CD14-positive monocyte (primary cell): ENCODE measurements at regions not wholly inside any gene's neighbourhood (a gene's known extent, or its start where the extent isn't known, plus 50 kb on each side); places are given as distances from the start of the nearest gene placed in this dataset.

Experiments used
- DNase-seq, 3 donors: peaks; one replicate each; pipeline ENCODE4 v3.0.0-alpha.2; 2011 to 2022
- H2AFZ ChIP-seq: 2 replicates; pipeline ENCODE4 v1.6.0; 2012; ENCODE audit warnings: mild to moderate bottlenecking, low read depth, low read length, inconsistent platforms; ENCODE audit not compliant: insufficient read depth, poor library complexity, severe bottlenecking
- H3K27ac ChIP-seq, 2 donors: 1 replicate in 1 of 2; 2 replicates in 1 of 2; pipeline ENCODE4 v1.5.1; 2012 to 2013; ENCODE audit warnings: low read length in 2 of 2, control low read depth in 1 of 2, inconsistent platforms in 1 of 2, low read depth in 1 of 2, mild to moderate bottlenecking in 1 of 2
- H3K27me3 ChIP-seq, 2 donors: one replicate each; pipeline versions ENCODE4 v1.6.0 to v1.6.1; 2011 to 2013; ENCODE audit warnings: low read length in 2 of 2; ENCODE audit not compliant: control insufficient read depth in 2 of 2, insufficient read depth in 2 of 2
- H3K36me3 ChIP-seq, 2 donors: replicated peaks in 1 of 2; 1 replicate in 1 of 2; 2 replicates in 1 of 2; pipeline versions ENCODE4 v1.5.1 to v1.6.1; 2012 to 2013; ENCODE audit warnings: low read length in 2 of 2, control low read depth in 1 of 2, inconsistent platforms in 1 of 2, mild to moderate bottlenecking in 1 of 2; ENCODE audit not compliant: insufficient read depth in 2 of 2, control insufficient read depth in 1 of 2
- H3K4me1 ChIP-seq, 2 donors: 1 replicate in 1 of 2; 2 replicates in 1 of 2; pipeline versions ENCODE4 v1.5.1 to v1.6.1; 2012 to 2013; ENCODE audit warnings: low read length in 2 of 2, control low read depth in 1 of 2, inconsistent platforms in 1 of 2, mild to moderate bottlenecking in 1 of 2, moderate library complexity in 1 of 2; ENCODE audit not compliant: insufficient read depth in 2 of 2, control insufficient read depth in 1 of 2
- H3K4me2 ChIP-seq: replicated peaks from 2 replicates; pipeline ENCODE3; 2012; ENCODE audit warnings: low read length, moderate library complexity, mild to moderate bottlenecking; ENCODE audit not compliant: poor library complexity, severe bottlenecking; ENCODE audit errors: extremely low read depth
- H3K4me3 ChIP-seq, 3 experiments: fragments of 200-600 bp in 1 of 3; sonication (generic) in 1 of 3; replicated peaks in 1 of 3; 1 replicate in 2 of 3; 2 replicates in 1 of 3; pipeline ENCODE4 v1.5.1; 2011 to 2013; ENCODE audit warnings: low read length in 3 of 3, mild to moderate bottlenecking in 3 of 3, control low read depth in 2 of 3, low read depth in 2 of 3, inconsistent platforms in 1 of 3, moderate library complexity in 1 of 3
- H3K79me2 ChIP-seq: 2 replicates; pipeline ENCODE4 v1.6.0; 2012; ENCODE audit warnings: mild to moderate bottlenecking, control low read depth, inconsistent platforms, low read length, moderate library complexity; ENCODE audit not compliant: insufficient read depth
- H3K9ac ChIP-seq: 2 replicates; pipeline ENCODE4 v1.6.0; 2017; ENCODE audit warnings: low read length, mild to moderate bottlenecking; ENCODE audit not compliant: insufficient read depth, poor library complexity, severe bottlenecking
- H3K9me3 ChIP-seq, 2 donors: replicated peaks in 1 of 2; 1 replicate in 1 of 2; 2 replicates in 1 of 2; pipeline versions ENCODE4 v1.5.1 to v1.6.1; 2012 to 2013; ENCODE audit warnings: low read length in 2 of 2, control low read depth in 1 of 2; ENCODE audit not compliant: control insufficient read depth in 1 of 2, insufficient read depth in 1 of 2
- H4K20me1 ChIP-seq: 2 replicates; pipeline ENCODE4 v1.6.0; 2012; ENCODE audit warnings: mild to moderate bottlenecking, low read length, control low read depth, moderate library complexity; ENCODE audit not compliant: insufficient read depth
- H3K27ac Mint-ChIP-seq, 7 donors: one replicate each; pipeline ENCODE4 v1.8.0; 2020; ENCODE audit warnings: mild to moderate bottlenecking in 7 of 7, mixed read lengths in 7 of 7, moderate library complexity in 6 of 7, inconsistent platforms in 2 of 7
- H3K27me3 Mint-ChIP-seq, 3 donors: one replicate each; pipeline ENCODE4 v1.8.0; 2021 to 2022; ENCODE audit warnings: low read depth in 3 of 3, mild to moderate bottlenecking in 3 of 3, mixed read lengths in 3 of 3, moderate library complexity in 3 of 3, inconsistent platforms in 1 of 3
- H3K36me3 Mint-ChIP-seq, 2 donors: one replicate each; pipeline ENCODE4 v1.8.0; 2020; ENCODE audit warnings: mixed read lengths in 2 of 2, inconsistent platforms in 1 of 2, mild to moderate bottlenecking in 1 of 2
- H3K4me1 Mint-ChIP-seq: one replicate; pipeline ENCODE4 v1.8.0; 2020; ENCODE audit warnings: mild to moderate bottlenecking, mixed read lengths
- H3K4me3 Mint-ChIP-seq, 2 donors: one replicate each; pipeline ENCODE4 v1.8.0; 2020; ENCODE audit warnings: mild to moderate bottlenecking in 2 of 2, mixed read lengths in 2 of 2, moderate library complexity in 1 of 2
- H3K9me3 Mint-ChIP-seq, 7 donors: one replicate each; pipeline ENCODE4 v1.8.0; 2020 to 2022; ENCODE audit warnings: mixed read lengths in 7 of 7, mild to moderate bottlenecking in 6 of 7, moderate library complexity in 6 of 7, inconsistent platforms in 2 of 7
- CTCF ChIP-seq: fragments of 200-600 bp; IDR thresholded peaks from one replicate; pipeline ENCODE4 v1.8.0; 2022; ENCODE audit warnings: antibody characterized with exemption, mild to moderate bottlenecking
- WGBS: methylation state at CpG from one replicate; pipeline ENCODE4 v1.1.5; 2013; ENCODE audit warnings: missing lambda C conversion rate; ENCODE audit not compliant: insufficient coverage; 5-methylcytosine and 5-hydroxymethylcytosine counted together
- intact Hi-C, 2 donors: fragments of 100-400 bp; cut with micrococcal nuclease; formaldehyde crosslinking; loops; one replicate each; pipeline versions ENCODE4 v1.15.0 to v1.15.1; 2023

- Histone ChIP-seq H3K9me3 (peaks cover 0 to 11% of the 10 kb centered on the region in 2 donors), H3K4me2 (no peak overlapping the region), H3K27ac (no peak overlapping the region), H3K4me3 (no peak overlapping the region), H4K20me1 (no peaks in the 10 kb centered on the region), H3K79me2 (no peaks in the 10 kb centered on the region), H3K36me3 (no peaks in the 10 kb centered on the region), H2AFZ (no peak overlapping the region), H3K9ac (no peak overlapping the region), H3K4me1 (no peaks in the 10 kb centered on the region), H3K27me3 (no peaks in the 10 kb centered on the region)
- peaks cover 0 to 4% (median 2%) of the 10 kb centered on the region in 3 donors for H3K27me3 Mint-ChIP-seq
- peaks cover 2 to 14% (median 8%) of the 10 kb centered on the region in 7 donors for H3K9me3 Mint-ChIP-seq
- H3K27ac Mint-ChIP-seq = no peak overlapping the region
- no peak overlapping the region for H3K4me3 Mint-ChIP-seq
- H3K36me3 Mint-ChIP-seq = no peaks in the 10 kb centered on the region
- intact Hi-C loops = no loop called here
- peaks cover 9% of the 10 kb centered on the region for H3K4me1 Mint-ChIP-seq
- WGBS = no CpG with 5 or more reads among the region's 6 CpGs
- no peak for DNase-seq
- TF ChIP-seq CTCF = no peak
These were observed 83.1 kb upstream of the ENPP6 start for GRCh38 chr4:184300816-184301215.

GRCh38 chr4:184298254-184298653 lies 80.6 kb upstream of the ENPP6 start:
- Mint-ChIP-seq H3K27me3 (peaks cover 0 to 1% (median 1%) of the 10 kb centered on the region in 3 donors), H3K4me1 (peaks cover 9% of the 10 kb centered on the region), H3K9me3 (peaks cover 0 to 3% (median 1%) of the 10 kb centered on the region in 7 donors), H3K27ac (peak overlapping the region in 4 of 7 donors; percentile 8 to 83 (median 48)), H3K36me3 (peaks cover 0 to 3% of the 10 kb centered on the region in 2 donors), H3K4me3 (no peak overlapping the region)
- no peaks in the 10 kb centered on the region for H3K27me3 ChIP-seq
- H3K4me1 ChIP-seq = peaks cover 9 to 11% of the 10 kb centered on the region in 2 donors
- H3K4me3 ChIP-seq = no peak overlapping the region
- intact Hi-C loops = no loop called here
- no peak overlapping the region for H2AFZ ChIP-seq
- no peak overlapping the region for H3K27ac ChIP-seq
- DNase-seq = no peak
- no peaks in the 10 kb centered on the region for H3K79me2 ChIP-seq
- TF ChIP-seq CTCF = no peak
- no peaks in the 10 kb centered on the region for H4K20me1 ChIP-seq
- peaks cover 0 to 3% of the 10 kb centered on the region in 2 donors for H3K9me3 ChIP-seq
- no peak overlapping the region for H3K9ac ChIP-seq
- no peak overlapping the region for H3K4me2 ChIP-seq
- WGBS = 86% methylated on average over 2 of the region's 3 CpGs
- no peaks in the 10 kb centered on the region for H3K36me3 ChIP-seq
